Mammary epithelial cell (primary cell): ENCODE measurements at regions not wholly inside any gene's neighbourhood (a gene's known extent, or its start where the extent isn't known, plus 50 kb on each side); places are given as distances from the start of the nearest gene placed in this dataset.

ENCODE experiments used
- EZH2 ChIP-seq: IDR thresholded peaks from 2 replicates; pipeline ENCODE4 v1.6.1; 2012; ENCODE audit warnings: low read length, inconsistent platforms, borderline replicate concordance
- TF ChIP-seq, protein P1 (sequence below), 2 donors: IDR thresholded peaks in 1 of 2; conservative IDR thresholded peaks in 1 of 2; 2 replicates each; pipeline ENCODE4 v1.5.1; 2011 to 2012; ENCODE audit warnings: inconsistent platforms in 2 of 2, low read length in 2 of 2, mild to moderate bottlenecking in 2 of 2, control low read depth in 1 of 2, low read depth in 1 of 2; ENCODE audit not compliant: insufficient read depth in 1 of 2; ENCODE audit errors: extremely low read depth in 1 of 2

DNA sequence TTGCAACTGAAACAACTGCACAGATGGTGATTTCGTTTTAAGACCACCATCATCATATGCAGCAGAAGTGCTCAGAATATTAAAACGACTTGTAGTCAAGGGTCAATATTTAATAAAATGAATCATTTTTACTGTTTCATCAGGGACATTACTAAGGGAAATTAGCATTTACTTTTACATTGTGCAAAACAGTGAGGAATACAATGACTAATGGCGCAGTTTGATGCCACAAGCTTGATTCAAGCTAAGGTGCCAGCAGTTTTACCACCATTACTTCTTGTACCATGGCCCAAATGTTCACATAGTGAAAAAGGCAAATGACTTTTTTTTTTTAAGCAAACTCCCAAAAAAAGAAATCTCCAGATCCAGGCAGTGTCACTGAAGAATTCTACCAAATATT is 277.4 kb upstream of the CHRNA7 start:
- TF ChIP-seq, protein P1, sequence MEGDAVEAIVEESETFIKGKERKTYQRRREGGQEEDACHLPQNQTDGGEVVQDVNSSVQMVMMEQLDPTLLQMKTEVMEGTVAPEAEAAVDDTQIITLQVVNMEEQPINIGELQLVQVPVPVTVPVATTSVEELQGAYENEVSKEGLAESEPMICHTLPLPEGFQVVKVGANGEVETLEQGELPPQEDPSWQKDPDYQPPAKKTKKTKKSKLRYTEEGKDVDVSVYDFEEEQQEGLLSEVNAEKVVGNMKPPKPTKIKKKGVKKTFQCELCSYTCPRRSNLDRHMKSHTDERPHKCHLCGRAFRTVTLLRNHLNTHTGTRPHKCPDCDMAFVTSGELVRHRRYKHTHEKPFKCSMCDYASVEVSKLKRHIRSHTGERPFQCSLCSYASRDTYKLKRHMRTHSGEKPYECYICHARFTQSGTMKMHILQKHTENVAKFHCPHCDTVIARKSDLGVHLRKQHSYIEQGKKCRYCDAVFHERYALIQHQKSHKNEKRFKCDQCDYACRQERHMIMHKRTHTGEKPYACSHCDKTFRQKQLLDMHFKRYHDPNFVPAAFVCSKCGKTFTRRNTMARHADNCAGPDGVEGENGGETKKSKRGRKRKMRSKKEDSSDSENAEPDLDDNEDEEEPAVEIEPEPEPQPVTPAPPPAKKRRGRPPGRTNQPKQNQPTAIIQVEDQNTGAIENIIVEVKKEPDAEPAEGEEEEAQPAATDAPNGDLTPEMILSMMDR (conservative IDR thresholded peaks at IDR 0.05 in 1 of 2, IDR thresholded peaks at IDR 0.05 in 1 of 2; ENCODE audit: extremely low read depth in 1 of 2, insufficient read depth in 1 of 2, low read depth in 1 of 2, low read length in 2 of 2): no peak
- TF ChIP-seq EZH2: no peak
